ENCODE measurements at regions not wholly inside any gene's neighbourhood (a gene's known extent, or its start where the extent isn't known, plus 50 kb on each side); places are given as distances from the start of the nearest gene placed in this dataset.

GRCh38 chr1:233794863-233795262, 109.6 kb upstream of the SLC35F3 start:
- TF ChIP-seq EZH2 (IDR thresholded peaks at IDR 0.05; ENCODE audit: borderline replicate concordance, insufficient read depth, low read depth, low read length, poor library complexity, severe bottlenecking), result no peak
- TF ChIP-seq CTCF (IDR thresholded peaks at IDR 0.05), result no peak

Measured in B cell (primary cell).